Astrocyte (in vitro differentiated cells and primary cell): ENCODE measurements at regions not wholly inside any gene's neighbourhood (a gene's known extent, or its start where the extent isn't known, plus 50 kb on each side); places are given as distances from the start of the nearest gene placed in this dataset.

ENCODE experiments used
- EZH2 ChIP-seq: IDR thresholded peaks from 2 replicates; pipeline ENCODE4 v1.6.1; 2012; ENCODE audit warnings: mild to moderate bottlenecking, low read length, inconsistent platforms; ENCODE audit not compliant: insufficient read depth
- TF ChIP-seq, protein P1 (sequence below): IDR thresholded peaks from 2 replicates; pipeline ENCODE4 v1.5.1; 2011; ENCODE audit warnings: low read depth, mild to moderate bottlenecking, inconsistent platforms, low read length, moderate library complexity; ENCODE audit not compliant: insufficient read depth

DNA sequence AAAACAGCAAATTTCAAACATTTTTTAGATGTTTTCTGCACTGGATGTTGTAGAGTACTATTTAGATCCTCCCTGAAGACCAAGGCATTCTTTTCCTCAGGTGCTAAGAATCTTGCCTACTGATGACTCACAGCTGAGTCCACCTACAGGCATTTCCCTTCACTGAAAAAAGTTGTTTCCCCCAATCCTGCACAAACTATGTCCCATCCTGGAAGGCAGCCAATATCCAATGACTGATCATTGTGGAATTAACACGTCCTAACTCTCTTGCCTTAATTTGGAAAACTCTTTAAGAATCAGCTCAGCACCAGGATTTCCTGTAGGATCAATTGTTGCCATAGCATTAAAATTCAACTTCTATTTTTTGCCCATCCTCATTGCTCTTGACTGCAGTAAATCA, 268.4 kb upstream of the IRAK1BP1 start:
- TF ChIP-seq, protein P1, sequence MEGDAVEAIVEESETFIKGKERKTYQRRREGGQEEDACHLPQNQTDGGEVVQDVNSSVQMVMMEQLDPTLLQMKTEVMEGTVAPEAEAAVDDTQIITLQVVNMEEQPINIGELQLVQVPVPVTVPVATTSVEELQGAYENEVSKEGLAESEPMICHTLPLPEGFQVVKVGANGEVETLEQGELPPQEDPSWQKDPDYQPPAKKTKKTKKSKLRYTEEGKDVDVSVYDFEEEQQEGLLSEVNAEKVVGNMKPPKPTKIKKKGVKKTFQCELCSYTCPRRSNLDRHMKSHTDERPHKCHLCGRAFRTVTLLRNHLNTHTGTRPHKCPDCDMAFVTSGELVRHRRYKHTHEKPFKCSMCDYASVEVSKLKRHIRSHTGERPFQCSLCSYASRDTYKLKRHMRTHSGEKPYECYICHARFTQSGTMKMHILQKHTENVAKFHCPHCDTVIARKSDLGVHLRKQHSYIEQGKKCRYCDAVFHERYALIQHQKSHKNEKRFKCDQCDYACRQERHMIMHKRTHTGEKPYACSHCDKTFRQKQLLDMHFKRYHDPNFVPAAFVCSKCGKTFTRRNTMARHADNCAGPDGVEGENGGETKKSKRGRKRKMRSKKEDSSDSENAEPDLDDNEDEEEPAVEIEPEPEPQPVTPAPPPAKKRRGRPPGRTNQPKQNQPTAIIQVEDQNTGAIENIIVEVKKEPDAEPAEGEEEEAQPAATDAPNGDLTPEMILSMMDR: no peak
- no peak for TF ChIP-seq EZH2
